NT2/D1 (cell line): ENCODE measurements at regions not wholly inside any gene's neighbourhood (a gene's known extent, or its start where the extent isn't known, plus 50 kb on each side); places are given as distances from the start of the nearest gene placed in this dataset.

Experiments
- SUZ12 ChIP-seq: IDR thresholded peaks from 2 replicates; pipeline ENCODE4 v1.6.1; 2011; ENCODE audit not compliant: insufficient read length, insufficient read depth; ENCODE audit errors: extremely low read depth
- YY1 ChIP-seq: IDR thresholded peaks from 2 replicates; pipeline ENCODE4 v1.6.1; 2011; ENCODE audit not compliant: insufficient read length, insufficient read depth
- ZNF274 ChIP-seq: IDR thresholded peaks from 2 replicates; pipeline ENCODE4 v1.6.1; 2011; ENCODE audit warnings: mild to moderate bottlenecking, low read depth, low read length

- TF ChIP-seq SUZ12 (no peak), ZNF274 (no peak), YY1 (no peak)
Measured at GRCh38 chr10:109784236-109784635, 139.1 kb downstream of the XPNPEP1 start.
